ENCODE measurements at regions not wholly inside any gene's neighbourhood (a gene's known extent, or its start where the extent isn't known, plus 50 kb on each side); places are given as distances from the start of the nearest gene placed in this dataset.

- no peak for DNase-seq
These were observed 428.2 kb downstream of the ATP23 start for GRCh38 chr12:58369576-58369975.

DNA sequence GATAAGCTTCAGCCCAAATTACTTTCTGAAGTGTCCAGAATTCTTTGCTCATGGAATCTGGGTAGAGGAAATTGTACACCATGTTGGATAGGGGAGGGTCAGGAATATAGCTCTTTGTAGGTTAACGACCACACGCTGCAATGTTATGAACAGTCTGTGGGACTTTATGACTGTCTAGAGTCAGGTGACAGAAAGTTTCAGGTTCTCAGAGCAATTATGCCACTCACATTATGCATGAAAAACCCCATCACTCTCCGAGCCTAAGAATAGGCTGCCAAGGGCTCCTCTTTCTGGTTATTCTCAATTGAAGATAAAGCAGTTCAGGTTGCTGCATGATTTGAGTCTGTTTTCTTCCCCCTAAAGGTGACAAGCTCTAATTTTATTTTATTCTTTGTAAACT is 430.9 kb downstream of the ATP23 start:
- no peak for DNase-seq

GRCh38 chr12:58378028-58378427 is 436.7 kb downstream of the ATP23 start:
- DNase-seq = no peak

- no peak for DNase-seq
These were observed 440.2 kb downstream of the ATP23 start for GRCh38 chr12:58381546-58381945.

- no peak for DNase-seq
These were observed 442.8 kb downstream of the ATP23 start for GRCh38 chr12:58384196-58384595.

- no peak for DNase-seq
These were observed 444.8 kb downstream of the ATP23 start for GRCh38 chr12:58386136-58386535.

DNA sequence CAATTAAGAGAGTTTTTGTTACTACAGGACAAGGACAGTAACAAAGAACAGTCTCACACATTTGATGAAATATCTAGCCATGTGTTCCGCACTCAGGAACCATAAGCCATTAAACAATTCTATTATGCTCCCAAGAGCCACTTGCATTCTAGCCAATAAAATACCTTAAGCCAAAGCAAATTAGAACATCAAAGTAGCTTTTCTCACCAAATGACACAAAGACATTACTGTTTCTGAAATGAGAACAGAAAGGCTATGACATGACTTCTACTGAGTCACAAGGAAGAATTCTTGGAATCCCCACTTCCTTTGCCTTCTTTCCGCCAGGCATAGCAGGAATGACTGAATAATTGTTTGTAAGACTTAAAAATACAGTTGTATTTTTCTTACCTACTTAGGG is 445.8 kb downstream of the ATP23 start:
- no peak for DNase-seq

DNA sequence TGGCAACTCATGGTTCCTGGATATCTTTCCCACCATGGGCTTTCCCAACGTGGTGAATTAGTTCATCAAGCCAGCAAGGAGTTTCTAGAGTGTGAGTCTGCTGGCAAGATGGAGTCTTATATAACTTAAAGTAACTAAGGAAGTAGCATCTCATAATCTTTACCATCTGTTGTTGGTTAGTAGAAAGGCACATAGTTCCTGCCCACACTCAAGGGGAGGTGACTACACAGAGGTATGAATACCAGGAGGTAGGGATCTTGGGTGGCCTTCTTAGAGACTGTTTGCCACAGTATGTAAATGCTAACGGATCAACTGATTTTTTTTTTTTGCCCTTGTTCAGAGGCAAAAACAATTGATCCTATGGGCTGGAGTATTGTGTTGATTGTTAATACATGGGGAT is 446.9 kb downstream of the ATP23 start:
- DNase-seq = no peak

- DNase-seq = no peak
These were observed 451.8 kb downstream of the ATP23 start for GRCh38 chr12:58393152-58393551.

GRCh38 chr12:58395056-58395455 is 453.7 kb downstream of the ATP23 start:
- DNase-seq = no peak

- no peak for DNase-seq
These were observed 454.1 kb downstream of the ATP23 start for GRCh38 chr12:58395470-58395869.

GRCh38 chr12:58396239-58396638 is 454.9 kb downstream of the ATP23 start:
- DNase-seq = no peak

GRCh38 chr12:58405363-58405762 is 464.0 kb downstream of the ATP23 start:
- DNase-seq = no peak

- no peak for DNase-seq
These were observed 467.1 kb downstream of the ATP23 start for GRCh38 chr12:58408516-58408915.

GRCh38 chr12:58412461-58413060 is 471.2 kb downstream of the ATP23 start:
- DNase-seq = no peak

GRCh38 chr12:58413794-58414193 is 472.4 kb downstream of the ATP23 start:
- DNase-seq = no peak

GRCh38 chr12:58414398-58414871 is 473.1 kb downstream of the ATP23 start:
- DNase-seq = no peak

DNA sequence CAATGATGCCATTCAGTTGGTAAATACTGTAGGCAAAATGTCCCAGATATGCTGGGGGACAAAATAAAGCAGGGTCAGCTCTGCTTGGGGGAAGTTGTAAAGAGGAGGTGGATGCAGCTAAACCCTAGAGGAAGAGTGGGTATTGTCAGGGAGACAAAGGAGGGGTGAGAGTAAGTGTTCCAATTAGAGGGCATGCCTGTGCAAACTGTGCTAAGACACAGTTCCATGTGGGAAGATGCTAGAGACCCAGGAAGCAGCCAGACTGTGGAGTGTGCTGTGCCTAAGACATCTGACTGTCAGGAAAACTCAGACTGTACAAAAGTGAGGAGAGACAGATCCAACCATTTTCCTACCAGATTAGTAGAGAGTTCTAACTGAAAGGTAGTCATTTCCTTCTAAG is 474.3 kb downstream of the ATP23 start:
- DNase-seq = no peak

DNA sequence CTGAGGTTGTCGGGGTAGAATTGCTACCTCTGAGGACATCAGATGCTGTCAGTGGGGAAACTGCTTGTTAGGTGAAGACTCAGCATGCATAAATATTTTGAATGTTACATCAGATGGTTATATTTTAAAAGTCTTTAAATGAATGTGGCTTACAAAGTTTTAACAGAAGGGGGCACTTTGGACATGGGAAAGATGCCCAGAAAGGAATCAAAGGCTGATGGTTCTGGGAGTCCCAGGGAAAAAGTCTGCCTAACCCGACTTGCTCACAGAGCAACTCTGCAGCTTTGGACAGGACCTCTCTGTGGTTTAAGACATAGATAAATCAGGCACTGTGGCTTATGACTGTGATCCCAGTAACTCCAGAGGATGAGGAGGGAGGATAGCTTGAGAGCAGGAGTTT is 474.9 kb downstream of the ATP23 start:
- DNase-seq = no peak

DNA sequence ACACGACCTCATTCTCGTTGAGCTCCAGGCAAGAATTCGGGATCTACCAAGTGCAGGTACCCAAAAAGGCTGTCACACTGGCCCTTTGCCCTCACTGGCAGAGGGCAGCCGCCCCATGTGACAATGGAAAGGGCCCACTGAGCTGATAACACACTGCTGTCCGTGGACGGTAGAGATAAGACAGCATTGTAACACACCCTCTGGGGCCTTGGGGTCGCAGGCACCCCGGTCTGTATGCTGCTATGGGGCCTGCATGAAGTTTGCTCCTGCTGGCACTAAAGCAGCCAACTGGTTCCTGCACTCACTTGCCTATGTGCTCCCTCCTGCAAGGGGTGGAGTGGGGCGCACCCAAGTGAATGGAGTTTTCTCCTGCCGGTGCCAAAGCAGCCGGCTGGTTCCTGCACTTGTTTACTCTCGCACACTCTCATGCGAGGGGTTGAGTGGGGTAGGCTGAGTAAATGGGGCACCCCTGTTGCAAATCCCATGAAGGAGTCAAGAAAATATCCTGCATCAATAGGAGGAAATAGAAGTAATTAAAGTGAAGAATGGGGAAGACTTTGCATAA is 477.9 kb downstream of the ATP23 start:
- no peak for DNase-seq

DNA sequence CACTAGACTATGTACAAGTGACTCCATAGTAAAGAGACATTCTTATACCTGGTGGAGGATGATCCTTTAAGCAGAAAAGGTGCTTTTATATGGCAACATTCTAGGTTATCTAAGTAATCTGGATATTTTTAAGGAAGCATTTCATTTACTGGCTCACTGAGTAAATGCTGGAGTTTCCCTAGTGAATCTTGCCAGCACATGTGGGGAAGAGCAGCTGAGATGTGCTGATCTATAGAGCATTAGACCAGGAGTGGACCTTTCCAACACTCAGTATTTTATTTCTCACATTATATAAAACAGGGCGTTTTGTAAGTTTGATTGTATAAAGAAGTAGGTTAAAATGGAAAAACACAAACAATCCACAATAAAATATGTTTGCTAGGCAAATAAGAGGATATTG is 478.5 kb downstream of the ATP23 start:
- no peak for DNase-seq

- no peak for DNase-seq
These were observed 479.1 kb downstream of the ATP23 start for GRCh38 chr12:58420503-58420902.

- no peak for DNase-seq
These were observed 480.6 kb downstream of the ATP23 start for GRCh38 chr12:58421990-58422389.

DNA sequence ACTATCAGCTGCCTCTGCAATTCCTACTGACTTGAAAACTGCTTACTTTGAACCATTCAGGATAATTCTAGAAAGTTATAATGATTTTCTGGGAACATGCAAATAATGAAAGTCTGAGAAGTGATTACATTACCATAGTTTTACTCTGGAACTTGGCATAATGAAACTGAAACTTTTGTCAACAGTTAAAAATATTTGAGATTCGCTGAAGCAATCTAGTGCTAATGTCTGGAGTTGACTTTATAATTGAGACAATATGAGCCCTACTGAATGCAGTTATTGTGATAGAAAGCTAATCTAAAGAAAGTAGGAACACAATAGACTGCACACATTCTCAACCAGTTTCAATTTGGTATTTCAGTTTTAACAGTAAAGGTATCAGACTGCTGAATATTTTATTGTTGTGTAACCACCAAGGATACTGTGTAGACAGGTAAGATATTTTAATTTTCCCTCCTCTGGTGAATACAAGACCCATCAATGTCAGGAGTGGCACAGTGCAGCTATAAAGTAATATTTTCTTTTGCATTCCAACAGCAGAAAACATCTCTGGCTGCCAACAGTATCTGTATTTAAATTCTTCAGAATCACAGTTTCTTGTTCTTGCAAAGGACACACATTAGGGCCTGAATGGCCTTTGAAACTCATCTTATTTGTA is 483.5 kb downstream of the ATP23 start:
- no peak for DNase-seq
